HG03108 (cell line): ENCODE measurements at regions not wholly inside any gene's neighbourhood (a gene's known extent, or its start where the extent isn't known, plus 50 kb on each side); places are given as distances from the start of the nearest gene placed in this dataset.

Experiments used
- ATAC-seq: cut with Tn5 transposase; IDR thresholded peaks from one replicate; pipeline ENCODE4 v1.9.1; 2021; ENCODE audit warnings: moderate library complexity; ENCODE audit not compliant: unreplicated experiment

GRCh38 chr1:96236156-96236739 lies 485.3 kb upstream of the PTBP2 start:
- no peak for ATAC-seq

GRCh38 chr1:96238426-96238825 lies 483.2 kb upstream of the PTBP2 start:
- ATAC-seq: no peak

- no peak for ATAC-seq
Observed at GRCh38 chr1:96240438-96240837, 481.1 kb upstream of the PTBP2 start.

- ATAC-seq: no peak
Observed at GRCh38 chr1:96253246-96254035, 468.1 kb upstream of the PTBP2 start.

- ATAC-seq: no peak
Observed at GRCh38 chr1:96256130-96256790, 465.3 kb upstream of the PTBP2 start.

GRCh38 chr1:96259399-96259798 lies 462.2 kb upstream of the PTBP2 start:
- ATAC-seq: no peak

GRCh38 chr1:96281491-96281890 lies 440.1 kb upstream of the PTBP2 start:
- no peak for ATAC-seq

- ATAC-seq: no peak
Observed at GRCh38 chr1:96290033-96290432, 431.6 kb upstream of the PTBP2 start.

- no peak for ATAC-seq
Observed at GRCh38 chr1:96290801-96291200, 430.8 kb upstream of the PTBP2 start.

GRCh38 chr1:96291468-96291867 lies 430.1 kb upstream of the PTBP2 start:
- no peak for ATAC-seq

GRCh38 chr1:96292141-96292540 lies 429.4 kb upstream of the PTBP2 start:
- no peak for ATAC-seq

- no peak for ATAC-seq
Observed at GRCh38 chr1:96296991-96297390, 424.6 kb upstream of the PTBP2 start.

GRCh38 chr1:96306809-96307560 lies 414.6 kb upstream of the PTBP2 start:
- no peak for ATAC-seq

- ATAC-seq: no peak
Observed at GRCh38 chr1:96308314-96308713, 413.3 kb upstream of the PTBP2 start.

- no peak for ATAC-seq
Observed at GRCh38 chr1:96309783-96310182, 411.8 kb upstream of the PTBP2 start.

GRCh38 chr1:96313216-96313615 lies 408.4 kb upstream of the PTBP2 start:
- no peak for ATAC-seq

- no peak for ATAC-seq
Observed at GRCh38 chr1:96329121-96329520, 392.5 kb upstream of the PTBP2 start.

- ATAC-seq: no peak
Observed at GRCh38 chr1:96331596-96331995, 390.0 kb upstream of the PTBP2 start.

- no peak for ATAC-seq
Observed at GRCh38 chr1:96333522-96334235, 387.9 kb upstream of the PTBP2 start.

GRCh38 chr1:96334236-96334557 lies 387.4 kb upstream of the PTBP2 start:
- ATAC-seq: no peak

GRCh38 chr1:96338622-96339021 lies 383.0 kb upstream of the PTBP2 start:
- ATAC-seq: no peak
